Keratinocyte (primary cell): ENCODE measurements at regions not wholly inside any gene's neighbourhood (a gene's known extent, or its start where the extent isn't known, plus 50 kb on each side); places are given as distances from the start of the nearest gene placed in this dataset.

Experiments used
- CTCF ChIP-seq, 3 experiments: IDR thresholded peaks in 1 of 3; conservative IDR thresholded peaks in 1 of 3; optimal IDR thresholded peaks in 1 of 3; 2 replicates in 2 of 3; 3 replicates in 1 of 3; pipeline versions ENCODE3 to v1.5.1; 2011; ENCODE audit warnings: low read length in 3 of 3, mild to moderate bottlenecking in 3 of 3, moderate library complexity in 2 of 3, control low read depth in 1 of 3, inconsistent platforms in 1 of 3; ENCODE audit not compliant: insufficient read depth in 2 of 3; ENCODE audit errors: extremely low read depth in 1 of 3
- EZH2 ChIP-seq: IDR thresholded peaks from one replicate; pipeline ENCODE4 v1.6.1; 2012; ENCODE audit warnings: inconsistent platforms, mild to moderate bottlenecking, low read length, moderate library complexity

DNA sequence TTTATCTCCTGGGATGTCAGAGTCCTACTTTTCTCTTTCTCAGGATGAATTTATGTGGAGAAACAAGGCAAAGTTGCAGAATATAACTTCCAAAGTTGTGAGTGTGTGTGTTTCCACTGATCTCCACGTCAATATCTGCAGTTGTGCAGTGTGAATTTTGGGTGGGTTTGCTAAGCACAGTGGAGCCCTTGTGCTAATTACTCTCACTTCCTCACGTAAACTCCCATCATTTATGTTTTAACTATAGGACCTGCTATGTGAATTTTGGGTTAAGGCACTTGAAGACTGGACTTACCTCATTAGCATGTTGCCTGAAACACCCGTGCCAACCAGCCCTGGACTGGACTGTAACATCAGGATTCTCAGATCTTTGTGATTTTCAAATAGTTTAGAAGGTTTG is 51.9 kb upstream of the NPVF start:
- TF ChIP-seq CTCF (optimal IDR thresholded peaks at IDR 0.05 in 1 of 3, IDR thresholded peaks at IDR 0.05 in 1 of 3, conservative IDR thresholded peaks at IDR 0.05 in 1 of 3; ENCODE audit: extremely low read depth in 1 of 3, insufficient read depth in 2 of 3, low read length in 3 of 3), result no peak
- no peak for TF ChIP-seq EZH2
